NB4 (cell line): ENCODE measurements at regions not wholly inside any gene's neighbourhood (a gene's known extent, or its start where the extent isn't known, plus 50 kb on each side); places are given as distances from the start of the nearest gene placed in this dataset.

Experiments
- DNase-seq: peaks from one replicate; pipeline ENCODE4 v3.0.0; 2010; ENCODE audit warnings: low read depth
- H3K4me3 ChIP-seq: one replicate; pipeline ENCODE4 v1.5.1; 2011; ENCODE audit warnings: mild to moderate bottlenecking, low read depth, low read length, moderate library complexity
- CTCF ChIP-seq: IDR thresholded peaks from one replicate; pipeline ENCODE4 v1.5.1; 2012; ENCODE audit warnings: low read depth, low read length
- MAX ChIP-seq: IDR thresholded peaks from 2 replicates; pipeline ENCODE4 v1.6.1; 2011; ENCODE audit warnings: low read depth, low read length
- MYC ChIP-seq: IDR thresholded peaks from 2 replicates; pipeline ENCODE4 v1.6.1; 2011; ENCODE audit warnings: low read depth, low read length
- POLR2A ChIP-seq: IDR thresholded peaks from 2 replicates; pipeline ENCODE4 v1.6.1; 2011; ENCODE audit warnings: mild to moderate bottlenecking; ENCODE audit not compliant: insufficient read length; ENCODE audit errors: extremely low read depth

GRCh38 chr6:168158213-168158979, 79.4 kb upstream of the FRMD1 start:
- no peak overlapping the region for H3K4me3 ChIP-seq
- DNase-seq: no peak
- no peak for TF ChIP-seq MAX

GRCh38 chr6:168157272-168158212, 78.5 kb upstream of the FRMD1 start:
- no peak for TF ChIP-seq POLR2A
- no peak for TF ChIP-seq MAX
- no peak for TF ChIP-seq MYC
- TF ChIP-seq CTCF: no peak
- DNase-seq: no peak
- H3K4me3 ChIP-seq: no peak overlapping the region

- no peak overlapping the region for H3K4me3 ChIP-seq
- TF ChIP-seq MYC: no peak
- no peak for TF ChIP-seq MAX
- no peak for TF ChIP-seq CTCF
- TF ChIP-seq POLR2A: no peak
- DNase-seq: no peak
Observed at GRCh38 chr6:168156742-168157265, 77.8 kb upstream of the FRMD1 start.

GRCh38 chr6:168155821-168156741, 77.1 kb upstream of the FRMD1 start:
- TF ChIP-seq CTCF (no peak), POLR2A (no peak), MAX (no peak), MYC (no peak)
- no peak overlapping the region for H3K4me3 ChIP-seq
- DNase-seq: no peak

GRCh38 chr6:168155193-168155592, 76.2 kb upstream of the FRMD1 start:
- TF ChIP-seq MYC (no peak), CTCF (no peak), MAX (no peak), POLR2A (no peak)
- H3K4me3 ChIP-seq: no peak overlapping the region
- no peak for DNase-seq
